Stimulated activated CD4-positive, alpha-beta T cell treated with anti-CD3 and anti-CD28 coated beads, TNF-alpha, amount 100 ng/mL, for 48 hours (primary cell): ENCODE measurements at regions not wholly inside any gene's neighbourhood (a gene's known extent, or its start where the extent isn't known, plus 50 kb on each side); places are given as distances from the start of the nearest gene placed in this dataset.

ENCODE experiments used
- DNase-seq, 3 donors: peaks; one replicate each; pipeline ENCODE4 v3.0.0-alpha.2; 2020; ENCODE audit warnings: low read depth in 3 of 3

DNA sequence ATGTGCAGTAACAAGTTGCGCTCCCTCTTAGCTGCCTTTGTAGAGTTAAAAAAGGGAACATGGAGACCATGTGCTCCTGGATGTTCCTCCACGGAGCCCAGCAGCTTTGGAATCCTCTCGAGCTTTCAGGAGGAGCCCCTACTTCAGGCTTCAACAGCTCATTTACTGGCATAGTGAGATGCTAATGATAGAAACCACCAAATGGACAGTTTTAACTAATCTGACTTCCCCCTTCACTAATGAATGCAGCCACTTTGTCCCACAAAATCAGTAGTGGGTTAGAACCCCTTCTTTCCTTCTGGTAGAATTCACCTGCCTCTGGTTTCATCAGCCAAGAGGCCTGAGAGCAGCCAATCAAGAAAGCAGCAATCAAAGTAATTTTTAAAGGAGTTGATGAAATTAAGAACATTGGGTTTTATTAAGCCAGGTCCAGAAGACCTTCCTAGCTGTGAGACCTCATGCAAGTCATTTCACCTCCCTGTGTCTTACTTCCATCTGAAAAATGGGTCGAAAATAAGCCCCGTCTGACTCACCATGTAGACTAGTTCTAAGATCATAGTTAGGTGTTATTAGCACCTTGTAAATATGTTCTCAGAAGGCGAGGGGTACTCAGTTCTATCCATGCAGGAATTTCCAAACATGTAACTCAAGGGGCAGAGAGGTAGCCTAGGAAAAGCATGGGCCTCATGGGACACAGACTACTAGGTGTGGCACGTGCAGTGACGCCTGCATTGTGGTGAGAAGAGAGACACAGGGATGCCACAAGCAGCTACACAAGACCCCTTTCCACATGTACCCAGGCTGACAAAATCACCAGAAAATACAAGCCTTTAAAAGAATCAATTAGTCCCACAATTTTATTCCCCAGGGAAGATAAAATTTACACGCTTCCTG lies 179.7 kb upstream of the LPP start:
- DNase-seq: no peak

DNA sequence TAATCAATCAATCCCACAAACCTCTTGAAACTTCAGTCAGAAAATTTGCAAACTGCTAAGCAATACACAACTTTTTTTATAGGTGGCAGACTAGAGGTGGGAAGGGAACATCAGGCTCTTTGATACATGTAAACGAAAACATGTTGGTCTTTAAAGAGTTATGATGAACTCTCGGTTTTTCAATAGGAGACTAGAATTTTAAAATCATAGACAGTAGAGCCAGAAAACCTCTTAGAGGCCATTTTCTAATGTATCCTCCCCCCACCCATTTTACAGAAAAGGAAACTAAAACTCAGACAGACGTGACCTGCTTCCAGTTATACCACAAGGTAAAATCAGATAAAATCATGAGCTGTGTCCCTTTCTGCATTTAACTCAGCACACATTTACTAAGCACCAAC lies 179.1 kb upstream of the LPP start:
- no peak for DNase-seq

DNA sequence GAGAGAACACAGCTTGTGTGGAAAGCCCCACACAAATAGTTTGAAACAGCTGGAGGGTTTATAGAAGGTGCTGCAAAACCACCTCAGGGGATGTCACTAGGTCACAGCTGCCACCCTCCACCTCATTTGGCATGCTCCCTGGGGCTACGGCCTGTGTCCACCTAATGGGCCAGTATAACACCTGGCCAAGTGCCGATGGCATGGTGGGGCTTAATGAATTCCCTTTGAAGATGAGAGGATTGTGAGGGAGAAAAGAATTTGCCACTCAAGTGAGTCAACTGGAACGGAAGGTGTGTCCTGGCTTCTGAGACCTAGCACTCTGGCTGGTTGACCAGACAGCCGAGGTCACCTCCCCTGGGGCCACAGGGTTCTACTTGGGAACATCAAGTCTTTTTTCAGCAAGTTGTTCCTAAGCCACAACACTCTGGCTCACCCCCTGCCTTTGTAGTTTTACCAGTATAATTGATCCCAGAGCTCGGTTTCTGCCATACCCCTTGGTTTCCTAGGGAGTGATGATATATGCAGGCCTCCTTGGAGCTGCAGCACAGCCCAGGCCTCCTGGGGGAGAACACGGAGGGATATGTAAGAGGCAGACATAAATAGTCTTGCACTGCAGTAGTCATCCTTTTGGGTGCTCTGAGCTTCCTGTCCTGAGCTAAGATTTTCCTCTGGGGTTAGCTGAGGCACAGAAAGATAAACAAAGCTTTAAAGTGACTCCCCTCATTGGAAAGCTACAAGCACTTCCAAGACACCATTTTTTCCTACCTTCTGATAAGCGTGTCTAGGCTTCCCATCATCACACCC lies 178.2 kb upstream of the LPP start:
- no peak for DNase-seq

- DNase-seq: no peak
These were observed 177.5 kb upstream of the LPP start for GRCh38 chr3:187976365-187976900.

DNA sequence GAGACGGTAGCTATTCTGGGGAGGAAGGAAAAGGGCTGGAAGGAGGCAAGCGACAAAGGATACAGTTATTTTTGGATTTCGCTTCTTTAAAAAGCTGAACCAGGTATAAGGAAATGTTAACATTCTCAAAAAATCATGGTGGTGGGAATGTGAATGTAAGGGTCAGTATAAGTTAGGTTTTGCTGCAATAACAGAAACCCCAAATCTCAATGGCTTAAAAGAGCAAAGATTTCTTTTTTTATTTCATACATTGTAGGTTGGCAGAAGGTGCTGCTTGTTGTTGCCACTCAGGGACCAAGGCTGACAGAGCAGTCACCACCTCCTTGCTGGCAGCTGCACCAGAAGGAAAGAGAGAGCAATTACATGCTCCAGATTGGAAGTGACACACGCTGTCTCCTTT lies 176.3 kb upstream of the LPP start:
- no peak for DNase-seq

- no peak for DNase-seq
These were observed 175.4 kb upstream of the LPP start for GRCh38 chr3:187978433-187979011.

DNA sequence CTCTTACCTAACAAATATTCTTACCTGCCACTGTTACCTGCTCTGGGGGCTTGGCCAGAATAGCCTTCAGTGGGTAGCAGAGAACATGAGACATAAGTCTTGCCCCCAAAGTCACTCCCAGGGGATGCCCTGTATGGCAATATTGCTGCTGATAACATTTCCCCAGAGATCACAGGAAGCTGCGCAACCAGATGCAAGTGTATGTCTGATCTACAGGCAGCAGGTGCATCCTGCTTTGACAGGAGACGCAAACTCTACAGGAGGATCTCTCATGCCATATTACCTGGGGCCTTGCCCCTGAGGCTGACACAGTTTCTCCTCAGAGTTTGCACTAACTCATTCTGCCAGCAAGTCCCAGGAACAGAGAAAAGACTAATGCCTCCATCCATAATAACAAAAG lies 174.4 kb upstream of the LPP start:
- DNase-seq: no peak

DNA sequence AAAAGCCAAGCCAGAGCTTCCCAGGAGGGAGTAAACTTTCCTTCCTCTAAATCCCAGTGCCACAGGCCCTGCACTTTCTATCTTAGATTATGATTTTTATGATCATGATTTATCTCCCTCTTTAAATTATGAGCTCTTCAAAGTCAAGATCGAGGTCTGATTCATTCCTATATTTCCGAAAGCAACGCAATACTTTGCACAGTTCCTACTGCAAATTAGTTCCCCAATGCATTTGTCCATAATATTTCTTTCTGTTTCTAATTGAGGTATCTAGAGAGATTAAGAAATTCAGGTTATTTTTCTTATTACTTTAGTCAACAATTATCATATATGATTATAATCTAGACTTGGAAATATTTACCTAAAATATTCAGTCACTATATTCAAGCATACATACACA lies 173.1 kb upstream of the LPP start:
- no peak for DNase-seq

GRCh38 chr3:187982142-187982541 lies 171.8 kb upstream of the LPP start:
- DNase-seq: no peak

DNA sequence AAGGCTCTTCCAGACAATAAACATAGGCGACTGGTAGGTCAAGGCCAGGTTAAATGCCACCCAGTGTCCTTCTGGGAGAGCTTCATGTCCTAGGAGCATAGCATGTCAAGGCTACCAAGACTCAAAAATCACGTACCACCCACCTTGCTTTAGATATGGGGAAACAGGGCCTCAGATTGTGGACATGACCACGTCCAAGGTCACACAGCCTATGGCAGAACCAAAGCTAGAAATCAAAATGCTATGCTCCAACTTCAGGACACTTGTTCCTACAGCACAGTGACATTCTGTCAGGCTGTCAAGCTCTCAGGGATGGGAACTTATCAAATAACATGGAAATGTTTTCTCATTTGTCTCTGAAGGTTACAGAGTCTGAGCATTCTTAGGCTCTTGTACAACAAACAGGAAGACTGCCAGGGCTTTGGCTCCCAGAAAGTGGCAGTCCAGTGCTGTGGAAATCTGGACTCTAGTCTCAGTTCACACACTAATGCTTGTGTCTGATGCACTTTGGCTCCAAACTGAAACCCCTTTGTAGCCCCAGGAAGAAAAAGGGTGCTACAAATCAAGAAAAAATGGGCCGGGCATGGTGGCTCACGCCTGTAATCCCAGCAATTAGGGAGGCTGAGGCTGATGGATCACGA lies 170.4 kb upstream of the LPP start:
- DNase-seq: no peak

- no peak for DNase-seq
These were observed 168.3 kb upstream of the LPP start for GRCh38 chr3:187985647-187986046.

DNA sequence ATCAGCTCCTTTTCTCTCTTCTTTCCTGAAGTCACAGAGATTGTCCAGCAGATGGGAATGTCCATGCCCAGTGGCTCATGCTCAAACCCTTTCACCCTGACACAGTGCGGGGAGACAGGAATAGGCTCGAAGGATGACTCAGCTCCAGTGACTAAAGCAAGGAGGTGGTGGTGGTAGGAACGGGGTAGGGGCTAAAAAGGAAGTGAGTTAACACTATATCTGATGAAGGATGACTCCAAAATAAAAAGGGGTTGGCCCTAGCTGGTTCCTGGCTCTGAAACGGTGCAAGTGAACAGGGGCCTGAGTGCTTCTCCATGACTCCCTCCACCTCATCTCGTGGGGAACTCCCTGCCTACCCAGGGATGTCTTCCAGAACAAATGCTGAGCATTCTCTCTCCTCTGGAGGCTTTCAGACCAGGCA lies 167.4 kb upstream of the LPP start:
- no peak for DNase-seq

GRCh38 chr3:187987187-187987586 lies 166.8 kb upstream of the LPP start:
- no peak for DNase-seq

DNA sequence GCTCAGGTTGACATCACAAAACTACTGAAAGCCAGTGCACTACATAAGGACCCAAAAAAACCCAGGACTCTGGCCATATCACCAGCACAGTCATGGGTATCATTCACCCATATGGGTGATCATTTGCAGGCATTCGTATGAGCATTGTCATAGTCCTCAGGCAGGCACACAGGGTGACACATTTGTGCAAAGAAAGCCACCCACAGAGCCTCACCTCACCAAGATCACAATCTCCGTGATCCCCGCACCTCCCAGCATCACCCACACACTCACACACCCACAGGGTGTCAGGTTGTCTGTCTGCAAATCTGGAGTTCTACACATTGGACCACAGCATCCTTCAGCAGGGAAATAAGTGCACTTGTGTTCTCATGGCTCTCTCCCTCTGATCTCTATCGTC lies 166.0 kb upstream of the LPP start:
- peak in 1 of 3 donors; percentile 55 for DNase-seq

DNA sequence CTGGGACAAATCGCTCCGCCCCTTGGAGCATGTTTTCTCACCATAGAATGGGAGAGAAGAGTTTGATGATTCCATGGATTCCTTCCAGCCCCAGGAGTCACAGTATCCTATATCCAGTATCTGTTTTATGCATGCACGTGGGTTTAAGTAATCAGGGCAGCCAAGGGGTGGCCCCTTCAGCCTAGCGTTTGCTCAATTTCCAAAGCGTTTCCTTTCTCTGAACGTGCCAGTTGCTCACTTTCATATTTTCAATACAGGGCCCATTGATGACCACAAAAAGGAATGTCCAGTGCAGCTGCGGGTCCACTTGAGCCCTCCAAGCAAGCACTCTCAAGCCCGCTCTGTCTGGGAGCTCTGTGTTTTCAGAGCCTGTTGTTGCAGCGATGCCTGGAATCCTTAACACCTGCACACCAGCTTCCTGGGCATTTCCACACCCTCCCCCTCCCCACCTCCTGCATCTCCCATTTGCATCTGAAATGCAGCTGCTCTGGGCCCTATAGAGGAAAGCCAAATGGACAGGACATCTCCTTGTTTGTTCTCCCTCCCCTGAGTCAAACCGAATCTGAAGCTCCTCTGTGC lies 164.3 kb upstream of the LPP start:
- DNase-seq: no peak

- no peak for DNase-seq
These were observed 161.3 kb upstream of the LPP start for GRCh38 chr3:187992609-187993008.

- no peak for DNase-seq
These were observed 159.5 kb upstream of the LPP start for GRCh38 chr3:187994221-187995042.

GRCh38 chr3:187995043-187995400 lies 158.9 kb upstream of the LPP start:
- no peak for DNase-seq

GRCh38 chr3:187995667-187996066 lies 158.3 kb upstream of the LPP start:
- no peak for DNase-seq

- DNase-seq: no peak
These were observed 157.3 kb upstream of the LPP start for GRCh38 chr3:187996609-187997008.

GRCh38 chr3:187997490-187997889 lies 156.5 kb upstream of the LPP start:
- DNase-seq: no peak
